Fibroblast of the aortic adventitia (primary cell): ENCODE measurements at regions not wholly inside any gene's neighbourhood (a gene's known extent, or its start where the extent isn't known, plus 50 kb on each side); places are given as distances from the start of the nearest gene placed in this dataset.

Experiments used
- DNase-seq: peaks from one replicate; pipeline ENCODE4 v3.0.0-alpha.2; 2010; ENCODE audit warnings: low read depth
- H3K4me3 ChIP-seq: 2 replicates; pipeline ENCODE4 v1.5.1; 2011; ENCODE audit warnings: low read depth, mild to moderate bottlenecking, control low read depth, low read length, moderate library complexity
- CTCF ChIP-seq: IDR thresholded peaks from 2 replicates; pipeline ENCODE4 v1.5.1; 2011; ENCODE audit warnings: mild to moderate bottlenecking, low read length, control low read depth, inconsistent platforms; ENCODE audit not compliant: insufficient read depth

- no peak for TF ChIP-seq CTCF
- no peak for DNase-seq
- H3K4me3 ChIP-seq: no peak overlapping the region
Observed at GRCh38 chr6:137767465-137767864, 99.6 kb upstream of the TNFAIP3 start.

- no peak overlapping the region for H3K4me3 ChIP-seq
- no peak for TF ChIP-seq CTCF
- DNase-seq: peak; percentile 45
Observed at GRCh38 chr6:137767911-137768690, 99.0 kb upstream of the TNFAIP3 start.

- TF ChIP-seq CTCF: no peak
- H3K4me3 ChIP-seq: no peak overlapping the region
- DNase-seq: no peak
Observed at GRCh38 chr6:137768935-137769334, 98.1 kb upstream of the TNFAIP3 start.

GRCh38 chr6:137769797-137770362 is 97.2 kb upstream of the TNFAIP3 start:
- no peak for TF ChIP-seq CTCF
- no peak for DNase-seq
- H3K4me3 ChIP-seq: no peak overlapping the region

GRCh38 chr6:137772541-137773250 is 94.4 kb upstream of the TNFAIP3 start:
- H3K4me3 ChIP-seq: no peak overlapping the region
- TF ChIP-seq CTCF: no peak
- DNase-seq: no peak

GRCh38 chr6:137775227-137775626 is 91.8 kb upstream of the TNFAIP3 start:
- no peak for DNase-seq
- H3K4me3 ChIP-seq: no peak overlapping the region

More at GRCh38 chr6:137775227-137775626, 91.8 kb upstream of the TNFAIP3 start:
- no peak for TF ChIP-seq CTCF
